OCI-LY1 (cell line): ENCODE measurements at regions not wholly inside any gene's neighbourhood (a gene's known extent, or its start where the extent isn't known, plus 50 kb on each side); places are given as distances from the start of the nearest gene placed in this dataset.

Source experiments
- H2AFZ ChIP-seq: fragments of 200-600 bp; sonication (generic), shearing (Covaris generic); 2 replicates; pipeline ENCODE4 v1.6.0; 2014; ENCODE audit warnings: antibody characterized with exemption, mild to moderate bottlenecking, low read length
- H3F3A ChIP-seq: fragments of 200-600 bp; sonication (generic), shearing (Covaris generic); 2 replicates; pipeline ENCODE4 v1.6.0; 2014; ENCODE audit warnings: mild to moderate bottlenecking, antibody characterized with exemption, low read length, moderate library complexity; ENCODE audit not compliant: insufficient read depth
- H3K27ac ChIP-seq: fragments of 200-600 bp; sonication (generic); 2 replicates; pipeline ENCODE4 v1.5.1; 2014; ENCODE audit warnings: low read length, mixed run types, mild to moderate bottlenecking, low read depth; ENCODE audit not compliant: poor library complexity, severe bottlenecking
- H3K27me3 ChIP-seq: fragments of 200-600 bp; sonication (generic); 2 replicates; pipeline ENCODE4 v1.6.0; 2014; ENCODE audit warnings: antibody characterized with exemption, mild to moderate bottlenecking, low read length, moderate library complexity; ENCODE audit not compliant: insufficient read depth
- H3K36me3 ChIP-seq: fragments of 200-600 bp; sonication (generic); 2 replicates; pipeline ENCODE4 v1.6.1; 2014; ENCODE audit warnings: mild to moderate bottlenecking, antibody characterized with exemption, low read length, moderate library complexity, mixed read lengths; ENCODE audit not compliant: insufficient read depth
- H3K4me1 ChIP-seq: fragments of 200-600 bp; sonication (generic); 2 replicates; pipeline ENCODE4 v1.5.1; 2014; ENCODE audit warnings: mild to moderate bottlenecking, low read length, moderate library complexity; ENCODE audit not compliant: insufficient read depth, severe bottlenecking
- H3K4me2 ChIP-seq: fragments of 200-600 bp; sonication (generic), shearing (Covaris generic); 2 replicates; pipeline ENCODE4 v1.6.1; 2014; ENCODE audit warnings: low read length
- H3K4me3 ChIP-seq: fragments of 200-600 bp; sonication (generic); 2 replicates; pipeline ENCODE4 v1.5.1; 2014; ENCODE audit warnings: low read length, low read depth, mild to moderate bottlenecking, mixed read lengths; ENCODE audit not compliant: poor library complexity, severe bottlenecking
- H3K79me2 ChIP-seq: fragments of 200-600 bp; shearing (Covaris generic); 2 replicates; pipeline ENCODE4 v1.6.1; 2016; ENCODE audit warnings: mixed run types, low read length, mixed read lengths; ENCODE audit not compliant: insufficient read depth
- H3K9ac ChIP-seq: fragments of 200-600 bp; sonication (generic), shearing (Covaris generic); 2 replicates; pipeline ENCODE4 v1.6.1; 2014; ENCODE audit warnings: mild to moderate bottlenecking, low read length, mixed read lengths
- H3K9me2 ChIP-seq: fragments of 200-600 bp; sonication (generic), shearing (Covaris generic); 2 replicates; pipeline ENCODE4 v1.6.1; 2014; ENCODE audit warnings: low read depth, mild to moderate bottlenecking, low read length, mixed read lengths
- H3K9me3 ChIP-seq: fragments of 200-600 bp; shearing (Covaris generic); 2 replicates; pipeline ENCODE4 v1.6.1; 2014; ENCODE audit warnings: low read length, mixed read lengths
- H4K20me1 ChIP-seq: fragments of 200-600 bp; sonication (generic), shearing (Covaris generic); 2 replicates; pipeline ENCODE4 v1.6.0; 2016; ENCODE audit warnings: mild to moderate bottlenecking, low read length; ENCODE audit not compliant: insufficient read depth
- CTCF ChIP-seq: fragments of 200-600 bp; sonication (generic), shearing (Covaris generic); IDR thresholded peaks from 2 replicates; pipeline ENCODE4 v1.5.1; 2017; ENCODE audit warnings: mild to moderate bottlenecking, antibody characterized with exemption, low read length, moderate library complexity, mixed read lengths
- EZH2 ChIP-seq: fragments of 200-600 bp; sonication (generic), shearing (Covaris generic); IDR thresholded peaks from 2 replicates; pipeline ENCODE4 v1.8.0; 2017; ENCODE audit warnings: borderline replicate concordance, mixed run types, mild to moderate bottlenecking, antibody characterized with exemption, low read length, moderate library complexity, mixed read lengths

DNA sequence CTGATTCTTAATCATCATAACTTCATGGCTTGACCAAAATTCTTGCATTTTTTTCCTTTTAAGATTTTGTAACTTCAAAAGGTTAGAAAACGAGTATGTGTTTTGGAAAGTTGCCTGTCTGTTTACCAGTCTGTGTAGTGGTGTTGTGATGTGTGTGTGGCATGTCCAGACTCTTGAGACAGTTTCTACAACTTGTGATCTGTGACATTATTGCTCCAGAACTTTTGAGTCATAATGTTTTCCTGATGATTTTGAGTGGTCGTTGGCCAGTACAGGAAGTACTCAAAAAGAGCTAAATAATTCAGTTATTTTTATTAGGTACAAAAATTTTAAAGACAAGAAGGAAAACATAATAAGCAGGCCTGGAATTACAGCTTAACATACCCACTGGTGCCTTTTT lies 229.0 kb upstream of the C2CD4B start:
- Histone ChIP-seq H3K4me2 (no peak overlapping the region), H3K9me2 (no peaks in the 10 kb centered on the region), H3F3A (no peaks in the 10 kb centered on the region), H4K20me1 (no peaks in the 10 kb centered on the region), H3K27me3 (0 out of 2 replicates have a peak, but pooled peaks cover 4% of the 10 kb centered on the region), H3K9ac (no peak overlapping the region), H3K79me2 (no peaks in the 10 kb centered on the region), H3K36me3 (no peaks in the 10 kb centered on the region), H3K9me3 (no peaks in the 10 kb centered on the region; the same call in 1 of the 2 replicates), H3K27ac (no peak overlapping the region), H3K4me3 (no peak overlapping the region), H2AFZ (no peak overlapping the region), H3K4me1 (peaks cover 20% of the 10 kb centered on the region)
- TF ChIP-seq EZH2 (no peak), CTCF (no peak)

GRCh38 chr15:62400778-62401177 lies 235.7 kb upstream of the C2CD4B start:
- Histone ChIP-seq H3K9me2 (no peaks in the 10 kb centered on the region), H3K27me3 (no peaks in the 10 kb centered on the region), H3K27ac (no peak overlapping the region), H3K9ac (no peak overlapping the region), H4K20me1 (no peaks in the 10 kb centered on the region), H3K79me2 (no peaks in the 10 kb centered on the region), H3F3A (no peaks in the 10 kb centered on the region), H2AFZ (no peak overlapping the region), H3K36me3 (no peaks in the 10 kb centered on the region), H3K4me2 (no peak overlapping the region), H3K9me3 (peaks cover 3% of the 10 kb centered on the region; the same call in 1 of the 2 replicates), H3K4me3 (no peak overlapping the region), H3K4me1 (no peaks in the 10 kb centered on the region)
- no peak for TF ChIP-seq EZH2
- TF ChIP-seq CTCF = no peak

DNA sequence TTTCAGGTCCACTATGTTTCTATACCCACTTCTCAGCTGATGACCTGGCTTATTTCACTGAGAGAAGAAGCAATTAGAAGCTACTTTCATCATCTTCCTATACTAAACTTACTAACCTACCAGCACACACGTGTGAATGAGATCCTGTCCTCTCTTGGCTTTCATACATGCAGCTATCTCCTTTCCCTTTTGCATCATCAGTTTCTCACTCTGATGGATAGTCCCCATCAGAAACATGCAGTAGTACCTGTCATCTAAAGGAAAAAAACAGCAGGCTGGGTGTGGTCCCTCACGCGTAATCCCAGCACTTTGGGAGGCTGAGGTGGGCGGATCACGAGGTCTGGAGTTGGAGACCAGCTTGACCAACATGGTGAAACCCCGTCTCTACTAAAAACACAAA lies 237.6 kb upstream of the C2CD4B start:
- Histone ChIP-seq H3K9me3 (0 out of 2 replicates have a peak, but pooled peaks cover 3% of the 10 kb centered on the region), H3K9ac (no peak overlapping the region), H3K79me2 (no peaks in the 10 kb centered on the region), H3K9me2 (no peaks in the 10 kb centered on the region), H3K27me3 (no peaks in the 10 kb centered on the region), H3F3A (no peaks in the 10 kb centered on the region), H3K27ac (no peak overlapping the region), H2AFZ (no peak overlapping the region), H3K36me3 (no peaks in the 10 kb centered on the region), H3K4me2 (no peak overlapping the region), H3K4me3 (no peak overlapping the region), H4K20me1 (no peaks in the 10 kb centered on the region), H3K4me1 (no peaks in the 10 kb centered on the region)
- TF ChIP-seq CTCF = no peak
- no peak for TF ChIP-seq EZH2
